Epithelial cell of prostate (primary cell): ENCODE measurements at regions not wholly inside any gene's neighbourhood (a gene's known extent, or its start where the extent isn't known, plus 50 kb on each side); places are given as distances from the start of the nearest gene placed in this dataset.
"Not testable (repeated sequence)": the region's sequence is repeated elsewhere in the genome, so short reads cannot be mapped to it uniquely, and the experiment has no call there.

Source experiments
- DNase-seq: peaks from one replicate; pipeline ENCODE4 v3.0.0-alpha.2; 2011; ENCODE audit warnings: low read depth, low spot score
- H3K27ac ChIP-seq: fragments of 450-650 bp; 2 replicates; pipeline ENCODE4 v1.5.1; 2017; ENCODE audit warnings: mild to moderate bottlenecking

DNA sequence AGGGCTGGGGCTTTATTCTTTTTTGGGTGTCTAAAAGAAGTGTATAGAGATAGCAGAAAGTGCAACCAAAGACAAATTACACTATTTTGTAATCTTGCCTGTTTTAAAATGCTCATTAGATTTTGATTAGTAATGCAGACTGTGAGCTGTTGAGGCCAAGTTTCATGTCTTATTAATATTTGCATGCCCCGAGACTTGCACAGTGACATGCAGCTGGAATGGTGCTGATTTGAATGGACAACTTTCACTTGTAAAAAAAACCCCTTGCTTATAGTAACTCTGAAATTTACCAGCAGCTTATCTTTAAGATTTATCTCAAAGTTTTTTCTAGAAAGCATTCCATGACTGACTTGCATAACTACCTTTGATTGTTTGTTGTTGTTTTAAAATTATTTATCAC lies 835.1 kb upstream of the IGFBP7 start:
- no peak for DNase-seq
- no peak overlapping the region for H3K27ac ChIP-seq

DNA sequence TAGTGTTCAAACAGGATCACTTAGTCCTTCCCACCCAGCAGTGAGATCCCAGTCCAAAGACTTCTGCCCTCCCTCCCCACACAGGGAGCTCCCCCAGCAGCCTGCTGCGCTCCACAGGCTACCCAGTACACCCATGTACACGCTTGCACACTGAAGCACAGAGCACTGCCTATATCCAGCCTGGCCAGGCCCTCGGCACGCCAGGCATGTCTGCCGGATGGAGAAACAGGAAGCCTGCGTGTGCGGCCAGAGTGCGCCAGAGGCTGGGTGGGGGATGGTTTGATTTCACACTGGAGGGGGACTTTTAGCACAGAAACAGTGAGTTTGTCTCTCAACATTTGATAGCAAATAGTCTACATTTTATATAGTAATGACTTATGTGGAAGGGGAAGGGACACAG lies 833.5 kb upstream of the IGFBP7 start:
- DNase-seq: no peak
- no peak overlapping the region for H3K27ac ChIP-seq

DNA sequence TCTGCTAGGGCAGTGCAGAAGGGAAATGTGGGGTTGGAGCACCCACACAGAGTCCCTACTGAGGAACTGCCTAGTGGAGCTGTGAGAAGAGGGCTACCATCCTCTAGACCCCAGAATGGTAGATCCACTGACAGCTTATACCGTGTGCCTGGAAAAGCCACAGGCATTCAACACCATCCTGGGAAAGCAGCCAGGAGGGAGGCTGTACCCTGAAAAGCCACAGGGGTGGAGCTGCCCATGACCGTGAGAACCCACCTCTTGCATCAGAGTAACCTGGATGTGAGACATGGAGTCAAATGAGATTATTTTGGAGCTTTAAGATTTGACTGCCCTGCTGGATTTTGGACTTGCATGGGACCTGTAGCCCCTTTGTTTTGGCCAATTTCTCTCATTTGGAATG lies 827.1 kb upstream of the IGFBP7 start:
- not testable (repeated sequence) for H3K27ac ChIP-seq, DNase-seq

DNA sequence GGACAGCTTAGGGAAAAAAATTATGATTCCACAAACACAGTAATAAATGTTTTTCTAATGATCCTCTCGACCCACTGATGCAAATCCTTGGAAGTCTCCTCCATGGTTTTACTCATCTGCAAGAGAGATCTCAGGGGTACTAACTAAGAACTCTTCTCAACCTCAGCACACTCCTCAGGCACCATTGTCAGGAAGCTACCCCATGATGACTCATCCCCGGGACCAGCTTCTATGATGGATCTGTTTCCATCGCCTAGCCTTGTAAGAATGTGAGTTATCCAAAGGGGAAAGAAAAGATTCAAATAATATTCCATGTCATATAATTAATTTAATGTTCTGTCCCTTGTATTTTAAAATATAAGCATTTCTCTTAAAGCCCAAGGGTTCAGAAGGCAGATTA lies 816.1 kb upstream of the IGFBP7 start:
- no peak overlapping the region for H3K27ac ChIP-seq
- no peak for DNase-seq

DNA sequence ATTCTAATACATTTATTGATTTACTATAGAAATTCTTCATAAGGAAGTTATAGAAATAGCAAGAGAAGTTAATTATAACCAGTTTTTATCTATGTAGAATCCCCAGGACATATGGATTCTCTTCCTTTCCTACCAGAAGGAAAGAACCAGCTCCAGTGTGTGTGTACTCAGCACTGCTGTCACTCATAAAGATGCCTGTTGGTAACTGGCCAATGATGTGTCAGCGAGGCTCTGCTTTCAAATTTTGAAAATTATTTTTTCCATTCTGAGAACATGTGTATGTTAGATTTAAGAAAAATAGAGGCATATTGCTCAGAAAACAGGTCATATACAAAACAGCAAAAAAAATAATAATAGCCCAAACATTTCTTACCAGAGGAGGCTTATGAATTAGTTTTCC lies 814.8 kb upstream of the IGFBP7 start:
- no peak for DNase-seq
- H3K27ac ChIP-seq: no peak overlapping the region

DNA sequence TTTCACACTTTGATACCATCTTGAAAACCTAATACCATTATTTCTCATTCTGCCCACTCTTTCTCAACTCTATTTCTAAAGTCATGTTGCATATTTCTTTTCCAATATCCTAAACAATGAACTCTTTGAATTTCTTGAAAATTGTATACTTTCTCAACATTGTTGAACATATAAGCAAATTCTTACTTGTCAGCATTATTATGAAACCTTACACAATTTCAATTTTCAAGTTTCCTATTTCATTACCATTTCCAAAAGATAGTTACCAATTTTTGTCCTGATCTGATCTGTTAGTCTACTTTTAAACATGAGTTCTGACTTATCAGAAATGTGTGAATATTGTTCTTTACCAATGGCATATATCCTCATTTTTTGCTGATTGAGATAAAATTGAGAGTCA lies 806.3 kb upstream of the IGFBP7 start:
- DNase-seq: no peak
- no peak overlapping the region for H3K27ac ChIP-seq

DNA sequence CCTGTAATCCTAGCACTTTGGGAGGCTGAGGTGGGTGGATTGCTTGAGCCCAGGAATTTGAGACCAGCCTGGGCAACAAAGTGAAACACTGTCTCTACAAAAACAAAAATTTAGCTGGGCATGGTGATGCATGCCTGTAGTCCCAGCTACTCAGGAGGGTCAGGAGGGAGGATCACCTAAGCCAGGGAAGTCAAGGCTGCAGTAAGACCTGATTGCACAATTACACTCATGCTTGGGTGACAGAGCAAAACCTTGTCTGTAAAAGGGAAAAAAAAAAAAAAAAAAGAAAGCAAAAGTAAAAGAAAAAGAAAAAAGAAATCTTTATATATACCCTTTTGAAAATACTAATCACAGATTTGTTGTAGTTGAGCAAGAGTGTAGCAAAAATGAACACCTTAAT lies 801.0 kb upstream of the IGFBP7 start:
- DNase-seq: no peak
- H3K27ac ChIP-seq: no peak overlapping the region

DNA sequence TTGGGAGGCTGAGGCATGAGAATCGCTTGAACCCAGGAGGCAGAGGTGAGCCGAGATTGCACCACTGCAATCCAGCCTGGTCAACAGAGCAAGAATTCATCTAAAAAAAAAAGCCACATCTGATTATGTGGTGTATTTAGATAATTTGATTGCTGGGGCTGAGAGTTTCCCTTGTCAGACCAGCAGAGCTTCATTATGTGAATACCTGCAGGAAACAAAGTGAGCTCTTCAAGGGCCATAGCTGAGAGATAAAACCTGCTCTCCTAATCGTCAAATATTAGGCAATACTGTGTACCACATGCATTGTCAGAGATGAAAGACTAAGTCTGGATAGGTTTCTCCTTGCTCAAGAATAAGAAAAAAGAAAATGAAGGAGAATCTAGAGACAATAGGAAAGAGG lies 800.0 kb upstream of the IGFBP7 start:
- DNase-seq: no peak
- no peak overlapping the region for H3K27ac ChIP-seq

DNA sequence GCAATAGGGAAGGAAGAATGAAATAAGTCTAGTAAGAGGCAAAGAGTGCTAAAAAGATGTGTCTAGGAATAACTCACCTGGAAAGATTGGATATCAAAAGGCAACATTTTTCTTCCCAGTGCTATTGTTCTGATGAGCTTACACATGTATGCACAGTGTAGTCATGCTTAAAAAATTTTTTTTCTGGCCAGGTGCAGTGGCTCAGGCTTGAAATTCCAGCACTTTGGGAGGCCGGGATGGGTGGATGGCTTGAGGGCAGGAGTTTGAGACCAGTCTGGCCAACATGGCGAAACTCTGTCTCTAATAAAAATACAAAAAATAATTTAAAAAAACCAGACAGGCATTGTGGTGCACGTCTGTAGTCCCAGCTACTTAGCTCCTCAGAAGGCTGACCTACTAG lies 795.8 kb upstream of the IGFBP7 start:
- DNase-seq: no peak

DNA sequence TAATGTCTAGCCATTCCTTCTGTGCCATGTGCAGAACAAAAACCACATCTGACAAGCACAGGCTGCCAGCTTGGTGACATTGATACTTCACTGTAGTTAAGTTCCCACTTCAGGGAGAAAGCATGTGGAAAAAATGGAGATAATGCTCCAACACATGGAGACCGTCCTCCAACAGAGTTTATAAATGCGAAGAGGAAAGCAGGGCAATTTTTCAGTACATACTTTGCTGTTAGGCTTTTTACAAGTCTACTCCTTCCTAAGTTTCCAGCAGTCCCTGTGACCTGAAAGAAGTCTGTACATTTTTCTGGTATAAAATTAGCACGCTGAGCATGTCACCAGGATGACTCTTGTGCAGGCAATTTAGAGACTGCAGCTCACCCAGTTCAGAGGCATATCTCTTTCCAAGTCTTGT lies 766.9 kb upstream of the IGFBP7 start:
- no peak overlapping the region for H3K27ac ChIP-seq
- no peak for DNase-seq

More for the DNA sequence above, 795.8 kb upstream of the IGFBP7 start:
- H3K27ac ChIP-seq: no peak overlapping the region

DNA sequence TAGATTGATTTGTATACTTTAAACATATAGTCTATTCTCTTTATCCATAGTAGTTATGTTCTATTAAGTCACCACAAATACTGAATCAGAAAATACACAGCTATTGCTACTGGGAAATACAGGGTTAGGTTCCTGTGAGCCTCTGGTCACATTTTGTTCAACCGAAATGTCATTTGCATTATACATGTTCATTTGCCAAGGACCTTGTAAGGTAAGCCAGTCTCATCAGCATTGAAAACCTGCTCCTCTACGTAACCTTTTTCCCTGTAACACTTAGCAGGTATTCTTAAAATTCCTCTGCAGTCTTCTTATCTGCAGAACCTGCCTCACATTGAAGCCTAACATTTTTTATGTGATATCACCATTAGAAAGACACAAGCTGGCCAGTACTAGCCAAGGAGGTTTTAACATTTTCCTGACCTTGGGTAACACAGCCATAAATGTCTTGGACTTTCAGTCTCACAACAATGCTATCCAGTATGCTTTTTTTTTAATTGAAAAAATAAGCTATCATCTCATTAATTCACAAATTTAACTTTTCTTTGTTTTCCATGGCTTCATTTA lies 765.7 kb upstream of the IGFBP7 start:
- no peak for DNase-seq
- no peak overlapping the region for H3K27ac ChIP-seq

DNA sequence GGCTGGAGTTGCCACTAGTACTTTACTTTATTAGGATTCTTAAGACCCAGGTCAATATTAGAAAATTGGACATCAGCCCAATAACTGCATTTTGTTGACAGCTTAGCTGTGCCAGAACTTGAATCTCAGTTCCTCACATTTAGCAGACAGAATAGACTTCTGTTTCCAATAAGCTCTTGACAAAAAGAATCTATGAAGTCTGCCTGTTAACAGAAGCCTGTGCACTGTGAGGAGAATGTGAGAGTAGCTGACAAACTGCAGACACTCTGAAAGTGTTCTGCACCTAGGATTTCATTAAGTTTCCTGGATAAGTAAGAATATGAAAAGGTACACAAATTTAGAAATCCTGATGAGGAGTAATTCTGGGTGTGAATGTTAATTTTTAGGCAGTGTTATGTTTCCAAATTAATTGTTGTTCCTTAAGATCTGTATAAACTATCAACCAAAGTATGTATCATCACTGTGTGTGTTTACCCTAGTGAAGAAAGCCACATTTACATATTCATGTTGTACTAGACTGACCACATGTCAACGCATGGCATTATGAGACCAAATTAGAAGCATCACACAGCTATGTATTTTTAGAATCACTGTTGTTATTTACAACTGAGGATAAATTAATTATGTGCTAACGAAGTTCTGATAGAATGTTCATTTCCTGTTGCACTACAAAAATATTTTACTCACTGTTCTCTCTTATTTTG lies 756.4 kb upstream of the IGFBP7 start:
- no peak for DNase-seq

DNA sequence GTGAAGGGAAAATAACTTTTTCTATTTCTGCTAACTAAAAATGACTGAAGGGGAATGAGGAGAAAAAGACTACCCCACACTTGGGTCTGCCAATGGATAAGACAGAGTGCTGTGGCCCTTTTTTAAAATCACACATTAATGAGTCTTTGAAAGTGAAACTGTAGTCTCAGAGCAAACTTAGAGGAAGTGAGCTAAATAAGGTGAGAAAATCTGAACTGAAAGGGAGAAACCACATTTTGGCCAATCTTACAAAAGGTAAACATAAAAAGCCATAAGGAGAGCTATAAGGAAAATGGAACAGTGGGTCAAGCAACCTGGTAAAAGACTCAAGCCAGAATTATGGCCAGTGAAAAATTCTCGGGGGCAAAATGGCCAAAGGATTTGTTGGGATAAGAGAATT lies 755.1 kb upstream of the IGFBP7 start:
- H3K27ac ChIP-seq: no peak overlapping the region
- DNase-seq: no peak

More for the DNA sequence above, 756.4 kb upstream of the IGFBP7 start:
- H3K27ac ChIP-seq: no peak overlapping the region

DNA sequence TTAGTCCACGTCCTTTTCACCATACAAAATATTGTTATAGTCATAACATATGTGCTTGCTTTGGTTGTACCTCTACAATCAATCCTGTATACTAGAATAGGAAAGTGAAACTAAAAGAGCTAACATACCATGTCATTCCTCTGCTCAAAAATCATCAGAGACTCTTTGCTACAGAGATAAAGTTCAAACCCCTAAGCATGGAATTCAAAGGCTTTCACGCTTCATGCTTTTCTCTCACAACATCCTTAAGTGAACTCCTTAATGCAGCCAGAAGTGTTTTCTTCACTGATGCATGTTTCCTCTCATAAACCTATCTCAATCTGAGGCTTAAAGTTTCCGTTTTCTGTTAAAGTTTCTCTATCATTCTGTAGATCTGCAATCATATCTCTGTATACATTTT lies 744.6 kb upstream of the IGFBP7 start:
- DNase-seq: no peak
- H3K27ac ChIP-seq: no peak overlapping the region

DNA sequence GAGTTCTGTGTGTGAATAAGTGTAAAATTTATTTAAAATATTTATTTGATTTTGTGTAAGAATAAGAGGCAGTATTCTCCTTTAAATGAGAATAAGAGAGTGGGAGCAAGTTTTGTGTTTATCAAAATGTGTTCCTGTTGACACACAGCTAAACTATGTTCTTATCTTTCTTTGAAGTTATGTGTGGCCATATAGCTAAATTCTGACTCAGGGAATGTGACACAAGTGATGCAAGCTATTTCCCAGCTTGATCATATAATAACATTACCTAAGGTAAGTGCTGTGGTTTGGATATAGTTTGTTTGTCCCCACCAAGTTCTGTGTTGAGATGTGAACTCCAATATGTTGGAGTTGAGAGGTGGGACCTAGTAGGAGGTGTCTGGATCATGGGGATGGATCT lies 740.0 kb upstream of the IGFBP7 start:
- no peak for DNase-seq
- no peak overlapping the region for H3K27ac ChIP-seq

DNA sequence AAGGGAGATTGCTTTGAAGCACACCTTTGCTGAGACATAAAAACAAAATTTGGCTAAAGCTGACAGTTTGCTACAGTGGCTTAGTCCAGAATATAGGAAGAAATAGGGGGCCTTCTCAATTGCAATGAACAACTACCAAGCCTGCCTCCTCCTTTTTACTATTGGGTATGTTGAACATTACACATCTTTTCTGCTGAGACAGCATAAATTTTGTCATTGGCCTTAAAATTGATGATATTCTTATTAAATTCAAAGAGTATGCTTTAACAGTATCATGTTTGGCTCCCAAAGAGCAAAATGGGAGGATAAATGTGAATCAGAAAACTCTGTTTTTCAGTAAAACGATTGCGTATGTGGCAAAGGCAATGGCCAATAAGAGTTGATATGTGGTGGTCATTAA lies 721.9 kb upstream of the IGFBP7 start:
- no peak for DNase-seq

DNA sequence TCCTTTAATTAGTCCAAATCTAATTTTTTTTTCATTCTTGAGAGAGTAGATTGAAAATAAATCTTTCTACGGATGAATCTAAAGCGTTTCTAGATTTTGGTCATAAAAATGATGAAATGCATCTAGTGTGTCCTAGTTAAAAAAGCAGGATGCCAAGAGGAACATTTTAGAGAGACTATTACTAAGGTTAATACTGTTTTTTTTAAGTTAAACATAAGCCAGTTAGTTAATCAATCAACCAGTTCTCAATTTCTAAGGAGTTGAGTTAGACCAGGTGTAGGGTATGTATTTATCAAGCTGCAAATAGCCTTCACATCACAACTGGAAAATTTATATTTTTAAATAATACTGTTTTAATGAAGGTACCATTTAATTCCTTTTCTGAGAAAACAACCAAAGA lies 679.5 kb upstream of the IGFBP7 start:
- no peak for DNase-seq
- no peak overlapping the region for H3K27ac ChIP-seq

More for the DNA sequence above, 721.9 kb upstream of the IGFBP7 start:
- no peak overlapping the region for H3K27ac ChIP-seq

DNA sequence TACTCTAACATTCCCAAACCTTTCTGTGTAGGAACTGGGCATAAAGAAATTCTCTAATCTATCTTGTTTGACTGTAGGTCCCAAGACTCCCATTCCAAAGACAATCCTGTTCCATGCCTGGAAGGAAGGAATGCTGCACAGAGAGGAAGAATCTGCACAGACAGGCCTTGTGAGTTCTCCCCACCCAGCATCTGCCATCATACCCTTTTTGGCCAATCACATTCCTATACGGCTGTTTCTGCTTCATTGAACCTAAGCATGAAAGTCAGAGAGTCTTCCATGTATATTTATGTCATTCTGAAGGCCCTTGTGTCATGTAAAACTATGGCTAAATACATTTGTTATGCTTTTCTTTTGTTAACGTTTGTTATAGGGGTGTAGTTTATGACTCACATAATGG lies 667.7 kb upstream of the IGFBP7 start:
- DNase-seq: no peak
- no peak overlapping the region for H3K27ac ChIP-seq

DNA sequence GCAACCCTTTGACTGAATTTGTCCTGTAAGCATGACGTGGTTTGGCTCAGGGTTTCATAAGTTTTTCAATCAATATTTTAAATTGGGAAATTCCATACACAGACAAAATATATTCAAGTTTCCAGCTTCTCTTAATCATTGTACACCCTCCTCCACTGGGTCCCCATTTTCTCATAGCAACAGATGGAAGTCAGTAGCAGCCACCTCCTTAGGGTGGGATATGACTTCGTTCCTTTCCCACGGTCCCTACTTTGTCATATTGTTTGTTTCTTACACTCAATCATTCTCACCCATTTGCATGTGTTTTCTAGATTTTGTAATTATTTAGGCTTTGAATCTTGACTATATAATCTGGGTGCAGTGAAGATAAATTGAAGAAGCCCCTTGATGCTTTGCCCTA lies 664.5 kb upstream of the IGFBP7 start:
- no peak for DNase-seq
- H3K27ac ChIP-seq: no peak overlapping the region

DNA sequence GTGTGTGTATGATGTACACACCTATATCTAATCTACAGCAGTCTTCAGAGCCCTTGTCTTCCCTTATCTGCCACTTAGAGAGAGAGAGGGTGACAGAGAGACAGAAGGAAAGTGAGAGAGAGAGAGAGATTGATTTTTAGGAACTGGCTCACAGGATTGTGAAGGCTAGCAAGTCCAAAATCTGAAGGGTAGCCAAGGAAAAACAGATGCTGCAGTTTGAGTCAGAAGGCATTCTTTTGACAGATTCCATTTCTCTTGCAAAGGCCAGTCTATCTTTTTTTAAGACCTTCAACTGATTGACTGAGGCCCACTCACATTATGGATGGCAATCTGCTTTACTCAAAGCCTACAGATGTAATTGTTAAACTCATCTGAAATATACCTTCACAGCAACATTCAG lies 664.0 kb upstream of the IGFBP7 start:
- DNase-seq: no peak
- H3K27ac ChIP-seq: no peak overlapping the region

DNA sequence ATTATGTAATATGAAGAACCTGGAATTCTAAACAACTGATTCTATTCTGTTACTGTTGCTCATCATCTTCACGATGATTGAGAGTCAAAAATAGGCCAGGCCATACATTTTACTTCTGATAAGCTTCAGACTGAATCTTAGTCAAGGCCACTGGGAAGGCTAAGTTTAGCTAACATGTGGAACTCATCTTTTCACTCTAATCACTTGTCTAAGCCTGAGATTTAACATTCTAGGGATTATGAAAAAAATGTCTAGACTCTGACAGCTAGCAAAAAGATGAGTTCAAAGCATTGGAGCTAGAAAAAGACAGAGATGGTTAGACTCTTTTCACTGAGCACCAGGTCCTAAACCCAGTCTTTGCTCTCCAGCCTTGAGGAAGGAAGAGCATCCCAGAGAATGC lies 656.2 kb upstream of the IGFBP7 start:
- H3K27ac ChIP-seq: no peak overlapping the region
- no peak for DNase-seq

DNA sequence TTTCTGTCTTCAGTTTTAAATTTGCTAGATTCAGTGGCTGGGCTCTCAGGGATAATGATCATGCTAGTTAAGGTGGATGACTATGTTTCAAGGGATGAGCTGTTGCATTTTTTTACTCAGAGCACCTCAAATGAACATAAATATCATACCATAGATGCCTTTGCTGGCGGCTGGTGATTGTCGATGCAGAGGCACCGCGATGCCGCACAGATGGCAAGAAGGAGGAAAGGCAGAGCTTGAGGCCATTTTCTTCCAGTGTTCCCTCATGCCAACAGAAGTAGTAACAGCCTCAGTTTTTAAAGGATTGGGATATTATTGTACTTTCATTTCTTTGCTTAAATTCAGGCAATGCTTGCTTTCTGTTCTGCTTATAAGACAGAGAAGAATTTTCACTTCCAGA lies 654.7 kb upstream of the IGFBP7 start:
- no peak for DNase-seq
- H3K27ac ChIP-seq: no peak overlapping the region
